ENCODE measurements at regions not wholly inside any gene's neighbourhood (a gene's known extent, or its start where the extent isn't known, plus 50 kb on each side); places are given as distances from the start of the nearest gene placed in this dataset.

DNA sequence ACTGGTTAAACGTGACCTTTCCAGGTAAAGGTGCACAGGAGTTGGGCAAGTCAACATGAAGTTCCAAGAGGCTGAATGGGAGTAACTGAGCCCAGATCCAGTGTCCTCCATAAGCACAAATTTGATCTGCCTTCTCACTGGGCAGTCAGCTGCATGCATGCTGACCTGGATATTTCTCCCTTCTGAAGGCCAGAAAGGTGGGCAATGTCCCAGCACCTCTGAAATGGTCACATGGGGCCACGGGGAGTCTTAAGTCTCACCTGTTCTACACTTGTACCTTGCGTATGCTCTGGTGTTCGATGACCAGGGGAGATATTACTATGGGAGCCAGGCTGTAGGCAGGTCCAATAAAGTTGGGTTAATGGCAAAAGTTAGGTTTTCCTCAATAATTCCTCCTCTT lies 240.2 kb downstream of the SIPA1L2 start:
- CTCF ChIA-PET (ENCODE audit: partially characterized antibody) = interaction anchor here (0.6 to 3.0 kb wide), 4 partner anchors 11 to 676 kb away, joined by 3 to 8 read pairs (median 4); no protein-coding TSS in a partner anchor

More for the DNA sequence above, 240.2 kb downstream of the SIPA1L2 start:
- Histone ChIP-seq H2BK5ac (ENCODE audit: low read depth, low read length) (no peak overlapping the region), H3K36me3 (ENCODE audit: control insufficient read depth in 2 of 4, insufficient read depth in 4 of 4, low read length in 3 of 4) (no peaks in the 10 kb centered on the region), H3K4me3 (ENCODE audit: extremely low read depth in 1 of 4, insufficient read depth in 2 of 4, low read depth in 3 of 4, low read length in 4 of 4) (no peak overlapping the region), H4K5ac (ENCODE audit: insufficient read length, low read depth, low read length) (no peak overlapping the region), H3K9me3 (ENCODE audit: insufficient read depth in 2 of 2, low read depth in 1 of 2, low read length in 1 of 2) (no peaks in the 10 kb centered on the region), H3K23me2 (ENCODE audit: low read depth, low read length) (no peaks in the 10 kb centered on the region), H3K23ac (ENCODE audit: insufficient read length) (no peak overlapping the region), H3K27me3 (replicated peaks in 1 of 4; ENCODE audit: control insufficient read depth in 3 of 4, extremely low read depth in 1 of 4, insufficient read depth in 3 of 4, low read length in 3 of 4) (peaks cover 0 to 2% (median 0%) of the 10 kb centered on the region in 4 experiments; a peak in 1 of 7 replicates), H3K79me2 (ENCODE audit: control insufficient read depth in 1 of 2, insufficient read depth in 2 of 2, low read length in 2 of 2) (no peaks in the 10 kb centered on the region), H3K4me2 (ENCODE audit: insufficient read depth in 1 of 2, low read depth in 2 of 2, low read length in 2 of 2) (no peak overlapping the region), H2BK120ac (replicated peaks; ENCODE audit: low read depth, low read length) (no peak overlapping the region), H3K27ac (ENCODE audit: low read depth, low read length) (no peak overlapping the region), H3K4me1 (replicated peaks in 1 of 4; ENCODE audit: control insufficient read depth in 3 of 4, insufficient read depth in 4 of 4, low read length in 3 of 4) (no peaks in the 10 kb centered on the region; a peak in 2 of 7 replicates), H3K4ac (replicated peaks; ENCODE audit: insufficient read length, low read depth, low read length) (no peak overlapping the region), H2AFZ (ENCODE audit: low read length) (no peak overlapping the region), H3K56ac (replicated peaks; ENCODE audit: insufficient read length, low read depth, low read length) (no peak overlapping the region), H2BK15ac (ENCODE audit: low read length) (no peak overlapping the region), H3K14ac (ENCODE audit: insufficient read length) (no peak overlapping the region), H3K79me1 (ENCODE audit: low read depth, low read length) (no peaks in the 10 kb centered on the region), H2BK20ac (ENCODE audit: low read length) (no peak overlapping the region), H4K8ac (ENCODE audit: extremely low read depth, insufficient read depth, low read length) (no peak overlapping the region), H3K18ac (ENCODE audit: extremely low read depth, low read length) (no peak overlapping the region), H2AK5ac (ENCODE audit: low read depth, low read length) (no peak overlapping the region), H4K91ac (replicated peaks; ENCODE audit: insufficient read length, low read length) (no peak overlapping the region), H2BK12ac (ENCODE audit: low read depth, low read length) (no peak overlapping the region), H3K9ac (replicated peaks in 1 of 4; ENCODE audit: extremely low read depth in 1 of 4, low read depth in 3 of 4, low read length in 3 of 4) (no peak overlapping the region), H4K20me1 (replicated peaks in 1 of 2; ENCODE audit: control insufficient read depth in 1 of 2, insufficient read depth in 2 of 2, low read length in 2 of 2) (no peaks in the 10 kb centered on the region)
- FAIRE-seq = no peak
- no peak for DNase-seq (ENCODE audit: low read depth in 1 of 2, low spot score in 2 of 2)
- TF ChIP-seq SIRT6 (IDR thresholded peaks at IDR 0.05; ENCODE audit: low read length) (no peak), CEBPB (IDR thresholded peaks at IDR 0.05; ENCODE audit: low read depth, low read length) (no peak)
- WGBS, 2 experiments (ENCODE audit: extremely low coverage in 1 of 2, insufficient coverage in 1 of 2, insufficient read length in 1 of 2, insufficient replicate concordance in 2 of 2, low coverage in 1 of 2, low lambda C conversion rate in 2 of 2, missing lambda C conversion rate in 1 of 2) = 90% methylated on average over 4 of the region's 4 CpGs; no CpG with 5 or more reads in 1 of the 2 experiments
- POLR2A ChIA-PET (ENCODE audit: partially characterized antibody) = no interaction called here

All from H1 (cell line).